ENCODE measurements at regions not wholly inside any gene's neighbourhood (a gene's known extent, or its start where the extent isn't known, plus 50 kb on each side); places are given as distances from the start of the nearest gene placed in this dataset.

DNA sequence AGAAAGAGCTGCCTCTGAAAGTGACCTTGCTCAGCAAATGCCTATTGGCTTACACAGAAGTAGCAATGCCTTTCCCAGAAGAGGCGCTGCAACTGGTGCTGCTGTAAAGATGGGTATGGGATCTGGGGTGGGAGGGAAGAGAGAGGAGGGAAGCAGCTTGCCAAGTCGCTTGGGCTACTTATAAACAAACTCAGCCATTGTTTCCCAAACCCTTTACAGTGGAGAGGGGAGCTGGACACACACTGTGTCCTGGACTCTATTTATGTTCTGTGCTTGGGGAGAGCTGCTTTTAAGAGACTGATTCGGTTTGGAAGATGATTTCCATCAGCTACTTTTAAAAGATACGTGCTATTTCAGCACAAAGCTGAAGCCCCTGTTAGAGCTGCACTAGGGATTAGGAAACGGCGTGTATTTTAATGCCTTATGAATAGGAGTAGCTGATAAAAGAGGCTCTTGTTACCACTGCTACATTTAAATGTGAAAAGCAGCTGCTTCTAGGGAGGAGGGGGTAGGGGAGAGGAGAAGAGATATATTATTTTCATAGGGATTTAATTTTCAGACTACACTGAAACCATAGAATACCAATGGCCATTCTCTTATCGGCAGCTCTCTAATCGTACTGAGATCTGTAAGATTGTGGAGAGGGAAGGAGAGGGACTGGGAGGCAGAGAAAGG lies 440.6 kb downstream of the MCTP2 start:
- no peaks in the 10 kb centered on the region for H3K9me3 Mint-ChIP-seq
- H3K27ac Mint-ChIP-seq, result no peak overlapping the region
- peaks cover 2 to 7% (median 6%) of the 10 kb centered on the region in 3 donors for H3K27me3 Mint-ChIP-seq (ENCODE audit: low read depth in 3 of 3)
- no peaks in the 10 kb centered on the region for H3K36me3 Mint-ChIP-seq
- H3K4me3 Mint-ChIP-seq, result no peak overlapping the region
- DNase-seq, result no peak
- no peaks in the 10 kb centered on the region for H3K4me1 Mint-ChIP-seq

DNA sequence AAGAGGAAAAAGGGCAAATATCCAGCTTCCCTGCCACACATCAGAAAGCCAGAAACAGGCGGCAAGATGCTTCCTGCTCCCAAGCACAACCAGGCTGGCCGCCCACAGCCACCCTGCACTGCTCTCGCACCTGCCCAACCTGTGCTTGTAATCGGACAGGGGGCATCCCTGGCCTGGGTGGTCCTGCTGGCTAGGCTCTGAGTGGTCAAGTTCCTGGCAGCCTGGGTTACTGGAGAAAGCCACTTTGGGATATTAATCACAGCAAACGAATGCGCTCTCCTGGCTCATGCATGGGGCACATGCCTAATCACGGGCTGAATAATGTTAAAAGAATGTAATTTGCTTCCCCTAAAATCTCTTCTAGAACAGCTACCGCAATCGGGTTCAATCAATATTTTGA lies 442.4 kb downstream of the MCTP2 start:
- no peak for DNase-seq
- peaks cover 2 to 10% (median 6%) of the 10 kb centered on the region in 3 donors for H3K27me3 Mint-ChIP-seq (ENCODE audit: low read depth in 3 of 3)
- no peaks in the 10 kb centered on the region for H3K36me3 Mint-ChIP-seq
- no peaks in the 10 kb centered on the region for H3K9me3 Mint-ChIP-seq
- no peak overlapping the region for H3K27ac Mint-ChIP-seq
- no peaks in the 10 kb centered on the region for H3K4me1 Mint-ChIP-seq
- H3K4me3 Mint-ChIP-seq, result no peak overlapping the region

DNA sequence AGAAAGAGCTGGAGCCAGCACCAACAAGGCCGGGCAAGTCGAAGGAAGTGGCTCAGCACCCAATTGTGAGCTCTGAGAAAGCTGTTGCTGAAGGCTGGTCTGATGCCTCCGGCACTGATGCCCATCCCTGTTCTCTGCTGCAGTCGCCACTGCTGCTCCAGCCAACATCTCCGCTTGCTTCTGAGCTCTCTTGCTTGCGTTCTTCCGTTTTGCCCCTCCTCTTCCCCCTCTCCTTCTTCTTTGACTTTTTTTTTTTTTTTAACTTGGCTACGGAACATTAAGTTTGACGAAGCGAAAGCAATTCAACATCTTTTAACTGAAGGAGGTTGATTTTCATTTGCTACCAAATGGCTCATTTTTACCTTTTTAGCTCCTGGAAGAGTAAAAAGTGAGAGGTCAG lies 442.9 kb downstream of the MCTP2 start:
- Mint-ChIP-seq H3K27me3 (ENCODE audit: low read depth in 3 of 3) (peaks cover 2 to 10% (median 6%) of the 10 kb centered on the region in 3 donors), H3K4me3 (no peak overlapping the region), H3K4me1 (no peaks in the 10 kb centered on the region), H3K9me3 (no peaks in the 10 kb centered on the region), H3K36me3 (no peaks in the 10 kb centered on the region), H3K27ac (no peak overlapping the region)
- DNase-seq, result no peak

DNA sequence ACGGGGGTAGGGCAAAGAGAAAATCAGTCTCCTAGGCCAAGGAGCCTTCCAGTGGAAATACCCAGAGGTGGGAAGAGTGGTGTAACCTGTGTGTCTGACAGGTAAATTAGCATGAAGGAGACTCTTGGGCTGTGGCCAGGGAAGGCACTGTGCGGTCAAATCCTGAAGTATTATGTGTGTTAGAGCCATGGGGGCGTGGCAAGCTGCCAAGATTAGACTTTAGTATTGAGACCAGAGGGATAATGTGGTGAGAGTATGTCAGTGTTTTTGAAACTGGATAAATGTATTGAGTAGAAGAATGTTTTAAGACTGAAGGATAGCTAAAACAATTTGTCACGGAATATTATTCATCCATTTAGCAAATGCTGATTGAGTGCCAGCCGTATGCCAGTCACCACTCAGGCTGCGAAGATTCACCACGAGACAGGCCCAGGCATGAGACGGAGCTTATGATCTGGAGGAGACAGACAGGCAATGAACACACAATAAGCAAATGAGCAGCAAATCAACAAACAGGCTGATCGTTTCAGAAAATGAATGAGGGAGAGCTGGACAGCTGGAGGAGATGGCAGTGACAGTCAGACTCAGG lies 445.9 kb downstream of the MCTP2 start:
- no peaks in the 10 kb centered on the region for H3K9me3 Mint-ChIP-seq
- H3K27ac Mint-ChIP-seq, result no peak overlapping the region
- no peaks in the 10 kb centered on the region for H3K4me1 Mint-ChIP-seq
- H3K27me3 Mint-ChIP-seq (ENCODE audit: low read depth in 3 of 3), result peaks cover 0 to 14% (median 9%) of the 10 kb centered on the region in 3 donors
- H3K36me3 Mint-ChIP-seq, result no peaks in the 10 kb centered on the region
- no peak for DNase-seq
- H3K4me3 Mint-ChIP-seq, result no peak overlapping the region

DNA sequence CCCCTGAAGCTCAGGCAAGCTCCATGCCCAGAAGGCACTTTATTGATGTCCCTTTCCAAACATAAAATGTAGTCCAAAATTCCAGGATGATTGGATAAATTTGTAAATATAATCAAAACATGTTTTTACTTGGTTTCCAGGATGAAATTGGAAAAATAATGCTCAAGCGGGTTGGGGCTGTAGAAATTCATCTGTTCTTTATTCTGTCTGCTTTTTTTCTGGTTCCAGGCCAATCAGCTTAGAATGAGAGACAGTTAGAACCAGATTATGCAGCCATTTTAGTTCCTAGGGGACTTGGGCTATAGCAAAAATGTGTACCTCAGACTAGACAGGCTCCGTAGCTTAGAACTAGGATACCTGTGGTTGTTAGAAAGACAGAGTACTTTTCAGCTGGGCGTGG lies 450.8 kb downstream of the MCTP2 start:
- peaks cover 0 to 13% (median 9%) of the 10 kb centered on the region in 3 donors for H3K27me3 Mint-ChIP-seq (ENCODE audit: low read depth in 3 of 3)
- H3K4me1 Mint-ChIP-seq, result no peaks in the 10 kb centered on the region
- no peak overlapping the region for H3K27ac Mint-ChIP-seq
- H3K9me3 Mint-ChIP-seq, result no peaks in the 10 kb centered on the region
- DNase-seq, result no peak
- H3K36me3 Mint-ChIP-seq, result no peaks in the 10 kb centered on the region
- H3K4me3 Mint-ChIP-seq, result no peak overlapping the region

DNA sequence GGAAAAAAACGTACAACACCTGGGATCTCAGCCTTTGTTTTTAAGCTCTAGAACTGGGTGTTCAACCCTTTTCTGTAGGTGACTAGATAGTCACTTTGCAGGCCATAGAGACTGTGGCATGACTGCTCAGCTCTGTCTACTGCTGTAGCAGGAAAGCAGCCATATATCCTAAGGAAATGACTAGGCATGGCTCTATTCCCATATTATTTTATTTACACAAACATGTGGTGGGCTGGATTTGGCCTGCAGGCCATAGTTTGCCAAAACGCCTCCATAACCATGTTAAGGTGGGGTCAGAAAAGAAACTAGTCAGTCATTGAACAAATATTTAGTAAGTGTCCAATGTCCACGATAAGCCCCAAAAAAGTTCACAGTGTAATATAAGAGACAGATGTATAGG lies 452.5 kb downstream of the MCTP2 start:
- no peak overlapping the region for H3K27ac Mint-ChIP-seq
- no peaks in the 10 kb centered on the region for H3K4me1 Mint-ChIP-seq
- H3K9me3 Mint-ChIP-seq, result no peaks in the 10 kb centered on the region
- no peak overlapping the region for H3K4me3 Mint-ChIP-seq
- H3K36me3 Mint-ChIP-seq, result no peaks in the 10 kb centered on the region
- H3K27me3 Mint-ChIP-seq (ENCODE audit: low read depth in 3 of 3), result peaks cover 0 to 10% (median 7%) of the 10 kb centered on the region in 3 donors
- no peak for DNase-seq

DNA sequence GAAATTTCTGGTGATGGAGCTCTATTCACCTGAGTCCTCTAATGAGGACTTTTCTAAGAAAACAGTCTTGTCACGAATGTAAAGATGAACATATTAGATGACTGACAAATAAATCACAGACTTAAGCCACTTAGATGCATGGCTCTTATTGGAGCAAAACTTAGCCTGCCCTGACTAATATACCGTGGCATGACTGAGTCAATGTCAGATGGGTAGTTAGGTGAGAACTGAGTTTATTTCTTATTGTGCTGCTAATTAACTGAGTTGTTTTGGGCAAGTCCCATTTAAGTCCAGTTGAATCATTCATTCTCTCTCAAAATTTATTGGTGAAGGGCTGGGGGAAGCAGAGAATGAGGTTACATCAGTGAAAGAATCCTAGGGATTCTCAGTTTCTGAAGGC lies 459.8 kb downstream of the MCTP2 start:
- H3K4me1 Mint-ChIP-seq, result no peaks in the 10 kb centered on the region
- H3K36me3 Mint-ChIP-seq, result no peaks in the 10 kb centered on the region
- DNase-seq, result no peak
- no peak overlapping the region for H3K4me3 Mint-ChIP-seq
- no peak overlapping the region for H3K27ac Mint-ChIP-seq
- peaks cover 3 to 7% (median 5%) of the 10 kb centered on the region in 3 donors for H3K27me3 Mint-ChIP-seq (ENCODE audit: low read depth in 3 of 3)
- H3K9me3 Mint-ChIP-seq, result no peaks in the 10 kb centered on the region

DNA sequence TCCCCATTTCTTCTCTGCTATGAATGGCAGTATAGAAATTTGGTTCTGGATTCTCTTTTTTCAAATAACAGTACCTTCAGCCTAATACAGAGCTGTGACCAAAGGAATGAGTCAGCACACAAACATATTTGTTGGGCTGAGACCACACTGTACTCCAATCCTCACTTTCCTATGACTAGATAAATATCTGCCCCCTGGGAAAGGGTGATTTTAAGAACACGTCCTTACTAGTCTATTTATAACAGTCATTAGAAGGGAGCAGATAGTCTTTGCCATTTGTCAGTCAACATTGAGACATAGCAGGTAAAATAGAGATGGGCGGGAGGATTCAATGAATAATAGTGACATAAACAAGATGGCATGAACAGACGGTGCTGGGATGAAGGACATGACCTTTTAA lies 461.3 kb downstream of the MCTP2 start:
- Mint-ChIP-seq H3K27ac (no peak overlapping the region), H3K36me3 (no peaks in the 10 kb centered on the region), H3K9me3 (no peaks in the 10 kb centered on the region), H3K4me3 (no peak overlapping the region), H3K4me1 (no peaks in the 10 kb centered on the region), H3K27me3 (ENCODE audit: low read depth in 3 of 3) (peaks cover 3 to 7% (median 5%) of the 10 kb centered on the region in 3 donors)
- DNase-seq, result no peak

DNA sequence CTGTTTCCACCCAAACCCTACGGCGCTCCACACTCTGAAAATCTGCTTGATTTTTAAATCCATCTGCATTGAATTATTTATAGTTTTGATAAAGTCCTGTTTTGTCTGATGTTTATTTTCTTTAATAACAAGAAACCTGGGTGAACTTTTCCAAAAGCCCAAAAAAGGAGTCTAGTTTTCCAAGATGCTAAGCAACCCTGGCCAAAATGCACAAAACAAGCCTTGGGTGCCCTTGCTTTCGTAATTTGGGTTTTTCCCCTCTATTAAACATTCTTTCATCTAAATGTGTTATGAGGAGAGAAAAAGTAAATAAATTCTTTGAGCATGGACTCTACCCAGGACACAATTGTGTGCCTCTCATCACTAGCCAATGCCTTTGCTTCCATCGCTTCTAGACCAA lies 468.9 kb downstream of the MCTP2 start:
- Mint-ChIP-seq H3K9me3 (no peaks in the 10 kb centered on the region), H3K4me1 (no peaks in the 10 kb centered on the region)

DNA sequence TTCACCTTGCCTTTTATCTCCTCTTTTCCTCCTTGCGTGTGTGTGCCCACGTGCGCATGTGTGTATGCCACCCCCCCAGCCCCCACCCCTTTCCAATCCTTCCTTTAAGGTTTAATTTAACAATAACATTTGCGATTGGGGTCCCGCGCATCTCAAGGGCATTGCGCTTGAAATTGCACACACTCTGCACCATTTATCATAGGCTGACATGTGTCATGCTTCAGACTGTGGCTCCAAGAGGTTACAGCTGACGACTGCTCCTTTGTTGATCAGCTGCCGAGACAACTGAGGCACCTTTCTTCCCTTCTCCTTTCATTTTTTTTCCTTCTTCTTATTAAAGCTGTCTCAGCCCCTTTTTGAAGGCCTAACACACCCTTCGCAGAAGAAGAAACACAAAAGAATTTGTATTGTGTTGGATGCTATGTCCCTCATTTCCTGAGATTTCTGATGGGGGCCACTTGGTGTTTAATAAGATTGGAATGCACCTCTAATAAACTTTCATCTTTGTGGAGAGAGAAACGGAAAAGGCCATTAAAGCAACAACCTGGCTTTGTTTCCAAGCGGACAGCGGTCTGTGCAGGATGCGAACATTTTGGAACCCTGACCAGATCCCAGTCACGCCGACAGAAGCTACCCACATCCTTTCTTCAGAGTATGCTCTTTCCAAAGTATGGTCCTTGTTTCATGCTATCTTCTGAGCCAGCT lies 470.1 kb downstream of the MCTP2 start:
- no peaks in the 10 kb centered on the region for H3K36me3 Mint-ChIP-seq
- no peaks in the 10 kb centered on the region for H3K4me1 Mint-ChIP-seq
- no peak overlapping the region for H3K4me3 Mint-ChIP-seq
- no peak for DNase-seq
- peaks cover 0 to 9% (median 0%) of the 10 kb centered on the region in 3 donors for H3K27me3 Mint-ChIP-seq (ENCODE audit: low read depth in 3 of 3)
- no peak overlapping the region for H3K27ac Mint-ChIP-seq
- H3K9me3 Mint-ChIP-seq, result no peaks in the 10 kb centered on the region

More for the DNA sequence above, 468.9 kb downstream of the MCTP2 start:
- peaks cover 0 to 9% (median 3%) of the 10 kb centered on the region in 3 donors for H3K27me3 Mint-ChIP-seq (ENCODE audit: low read depth in 3 of 3)
- no peak for DNase-seq
- H3K27ac Mint-ChIP-seq, result no peak overlapping the region
- no peak overlapping the region for H3K4me3 Mint-ChIP-seq
- no peaks in the 10 kb centered on the region for H3K36me3 Mint-ChIP-seq

DNA sequence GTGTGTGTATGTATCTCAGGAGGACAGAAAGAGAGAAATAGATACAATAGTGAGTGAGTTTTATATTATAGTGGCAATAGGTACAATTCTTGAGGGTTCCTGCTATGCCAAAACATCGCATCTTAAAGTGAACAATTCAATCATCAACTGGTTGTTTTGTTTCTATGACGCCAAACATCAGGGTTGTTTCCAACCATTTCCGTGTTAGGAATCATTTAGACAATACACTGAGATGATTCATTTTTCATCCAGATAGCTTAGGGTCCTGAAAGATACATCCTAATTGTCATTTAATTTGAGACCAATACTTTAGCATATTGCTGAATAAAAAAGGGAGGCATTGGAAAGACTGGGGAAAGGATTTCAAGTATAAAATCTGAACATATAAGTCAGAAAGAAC lies 472.2 kb downstream of the MCTP2 start:
- peaks cover 0 to 9% (median 1%) of the 10 kb centered on the region in 3 donors for H3K27me3 Mint-ChIP-seq (ENCODE audit: low read depth in 3 of 3)
- H3K9me3 Mint-ChIP-seq, result no peaks in the 10 kb centered on the region
- no peak overlapping the region for H3K4me3 Mint-ChIP-seq

DNA sequence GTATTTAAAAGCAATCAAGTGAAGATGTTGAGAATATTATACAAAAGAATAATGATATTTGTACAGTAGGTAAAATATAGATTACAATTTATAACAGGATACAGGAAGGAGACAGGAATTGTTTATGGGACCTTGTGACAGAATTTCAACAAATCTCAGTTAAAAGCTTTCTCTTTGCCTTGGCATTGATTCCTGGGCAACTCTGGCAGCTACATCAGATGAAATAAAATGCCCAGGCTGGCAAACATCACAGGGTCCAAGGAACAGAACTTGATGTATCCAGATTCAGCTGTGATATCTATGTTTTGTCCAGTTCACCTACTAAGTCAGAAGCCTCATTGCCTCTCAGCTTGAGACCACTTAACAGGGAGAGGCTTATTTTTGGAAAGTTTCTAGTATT lies 473.1 kb downstream of the MCTP2 start:
- Mint-ChIP-seq H3K4me3 (no peak overlapping the region), H3K4me1 (no peaks in the 10 kb centered on the region), H3K9me3 (no peaks in the 10 kb centered on the region), H3K27me3 (ENCODE audit: low read depth in 3 of 3) (peaks cover 0 to 12% (median 1%) of the 10 kb centered on the region in 3 donors), H3K36me3 (no peaks in the 10 kb centered on the region), H3K27ac (no peak overlapping the region)
- no peak for DNase-seq

More for the DNA sequence above, 472.2 kb downstream of the MCTP2 start:
- H3K4me1 Mint-ChIP-seq, result no peaks in the 10 kb centered on the region
- no peak for DNase-seq
- no peaks in the 10 kb centered on the region for H3K36me3 Mint-ChIP-seq
- H3K27ac Mint-ChIP-seq, result no peak overlapping the region

DNA sequence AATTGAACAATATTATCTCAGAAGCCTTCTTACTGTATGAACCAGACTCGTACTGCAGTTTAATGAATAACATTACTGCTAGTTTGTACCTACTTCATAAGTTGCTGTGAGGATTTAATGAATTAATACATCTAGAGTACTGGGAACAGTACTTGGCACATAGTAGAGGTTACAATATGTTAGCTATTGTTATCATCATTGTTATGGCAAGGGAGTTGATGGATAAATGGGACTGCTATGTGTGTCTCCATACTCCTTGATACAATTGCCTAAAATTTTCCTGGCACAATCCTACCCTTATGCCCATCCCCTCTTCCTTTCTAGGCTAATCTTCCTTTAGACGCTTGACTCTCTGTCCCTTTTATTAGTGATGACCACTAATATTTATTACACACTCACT lies 473.6 kb downstream of the MCTP2 start:
- H3K4me3 Mint-ChIP-seq, result no peak overlapping the region
- H3K36me3 Mint-ChIP-seq, result no peaks in the 10 kb centered on the region
- H3K4me1 Mint-ChIP-seq, result no peaks in the 10 kb centered on the region
- H3K9me3 Mint-ChIP-seq, result no peaks in the 10 kb centered on the region
- no peak overlapping the region for H3K27ac Mint-ChIP-seq
- H3K27me3 Mint-ChIP-seq (ENCODE audit: low read depth in 3 of 3), result peaks cover 0 to 15% (median 1%) of the 10 kb centered on the region in 3 donors
- DNase-seq, result no peak

DNA sequence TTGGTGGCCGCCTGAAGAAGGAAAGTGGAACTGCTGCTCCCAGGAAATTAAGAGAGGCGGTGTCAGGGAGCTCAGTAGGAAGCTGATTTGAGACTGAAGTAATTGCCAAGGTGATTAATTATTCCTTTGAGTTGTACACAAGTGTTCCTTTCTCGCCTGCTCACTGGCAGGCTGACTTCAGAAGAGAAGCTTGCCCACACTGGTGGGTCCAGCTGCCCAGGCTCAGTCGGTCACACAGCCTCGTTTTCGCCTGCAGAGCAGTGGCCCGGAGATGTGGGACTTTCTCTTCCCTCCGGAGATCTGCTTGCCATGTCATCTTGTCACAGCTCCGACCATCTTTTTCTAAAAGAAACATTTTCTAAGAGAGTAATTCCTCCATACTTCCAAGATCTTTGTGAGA lies 478.0 kb downstream of the MCTP2 start:
- DNase-seq, result no peak
- no peak overlapping the region for H3K4me3 Mint-ChIP-seq

More for the DNA sequence above, 478.0 kb downstream of the MCTP2 start:
- Mint-ChIP-seq H3K36me3 (no peaks in the 10 kb centered on the region), H3K4me1 (no peaks in the 10 kb centered on the region), H3K9me3 (no peaks in the 10 kb centered on the region), H3K27me3 (ENCODE audit: low read depth in 3 of 3) (peaks cover 0 to 10% (median 3%) of the 10 kb centered on the region in 3 donors), H3K27ac (no peak overlapping the region)

Measured in immature natural killer cell (primary cell).